PC-3 (cell line): ENCODE measurements at regions not wholly inside any gene's neighbourhood (a gene's known extent, or its start where the extent isn't known, plus 50 kb on each side); places are given as distances from the start of the nearest gene placed in this dataset.

ENCODE experiments used
- ATAC-seq: fragments of 200-7000 bp; cut with Tn5 transposase; 2 replicates; pipeline ENCODE4 v1.9.1; 2020; ENCODE audit warnings: mild to moderate bottlenecking, moderate library complexity
- BruUV-seq: library from RNA; stranded (reverse); fragments of 400-500 nt; replicated peaks from 2 replicates; lab custom pipeline; 2021; lab: Mats Ljungman, UMichigan
- CTCF ChIA-PET: fragments of 300-600 bp; sonication (Branson Sonifier 250); formaldehyde crosslinking; loops from one replicate; lab custom pipeline; 2022; ENCODE audit warnings: antibody characterized with exemption; lab: Charles Lee
- POLR2A ChIA-PET: fragments of 300-600 bp; sonication (Branson Sonifier 250); formaldehyde crosslinking; loops from one replicate; lab custom pipeline; 2022; ENCODE audit warnings: antibody characterized with exemption; ENCODE audit not compliant: unreplicated experiment; lab: Charles Lee
- DNase-seq: peaks from one replicate; pipeline ENCODE4 v3.0.0-alpha.2; 2015
- H2AFZ ChIP-seq: fragments of 300-600 bp; sonication (generic); 2 replicates; pipeline ENCODE4 v1.6.0; 2016; ENCODE audit warnings: antibody characterized with exemption, low read length
- H3F3A ChIP-seq: fragments of 300-600 bp; sonication (generic); one replicate; pipeline ENCODE4 v1.6.0; 2017; ENCODE audit warnings: antibody characterized with exemption, low read length, control low read depth, mild to moderate bottlenecking; ENCODE audit not compliant: unreplicated experiment
- H3K27ac ChIP-seq: fragments of 300-600 bp; sonication (generic); 2 replicates; pipeline ENCODE4 v1.5.1; 2016; ENCODE audit warnings: mild to moderate bottlenecking, low read length
- H3K27me3 ChIP-seq: fragments of 300-600 bp; sonication (generic); 2 replicates; pipeline ENCODE4 v1.6.1; 2016; ENCODE audit warnings: low read length, mixed read lengths
- H3K36me3 ChIP-seq: fragments of 300-600 bp; sonication (generic); 2 replicates; pipeline ENCODE4 v1.6.1; 2016; ENCODE audit warnings: low read depth, mixed run types, low read length, mixed read lengths
- H3K4me1 ChIP-seq: fragments of 300-600 bp; sonication (generic); 2 replicates; pipeline ENCODE4 v1.5.1; 2016; ENCODE audit warnings: low read length; ENCODE audit not compliant: insufficient read depth
- H3K4me2 ChIP-seq: fragments of 300-600 bp; sonication (generic); 2 replicates; pipeline ENCODE4 v1.6.0; 2016; ENCODE audit warnings: low read length
- H3K4me3 ChIP-seq: fragments of 300-600 bp; sonication (generic); 2 replicates; pipeline ENCODE4 v1.5.1; 2016; ENCODE audit warnings: mild to moderate bottlenecking, low read length, mixed read lengths
- H3K79me2 ChIP-seq: fragments of 300-600 bp; sonication (generic); 2 replicates; pipeline ENCODE4 v1.6.1; 2017; ENCODE audit warnings: low read length, mixed read lengths
- H3K9ac ChIP-seq: fragments of 300-600 bp; sonication (generic); 2 replicates; pipeline ENCODE4 v1.6.0; 2016; ENCODE audit warnings: mild to moderate bottlenecking, low read length
- H3K9me2 ChIP-seq: fragments of 300-600 bp; sonication (generic); replicated peaks from 2 replicates; pipeline ENCODE4 v1.6.1; 2016; ENCODE audit warnings: mixed run types, low read length, mixed read lengths
- H3K9me3 ChIP-seq: fragments of 300-600 bp; sonication (generic); 2 replicates; pipeline ENCODE4 v1.6.1; 2016; ENCODE audit warnings: low read length, mixed read lengths
- H4K20me1 ChIP-seq: fragments of 300-600 bp; sonication (generic); 2 replicates; pipeline ENCODE4 v1.6.1; 2016; ENCODE audit warnings: low read length, mixed read lengths
- EZH2 ChIP-seq: fragments of 300-600 bp; sonication (generic); IDR thresholded peaks from one replicate; pipeline ENCODE4 v1.6.1; 2017; ENCODE audit warnings: antibody characterized with exemption, mild to moderate bottlenecking, low read length; ENCODE audit not compliant: unreplicated experiment
- EZH2phosphoT487 ChIP-seq: fragments of 300-600 bp; sonication (generic); IDR thresholded peaks from 2 replicates; pipeline ENCODE4 v1.6.1; 2018; ENCODE audit warnings: mild to moderate bottlenecking, antibody characterized with exemption, low read length, borderline replicate concordance
- intact Hi-C: fragments of 100-400 bp; cut with micrococcal nuclease; formaldehyde crosslinking; loops from 2 replicates; pipeline ENCODE4 v1.9.0; 2023
- TF ChIP-seq, protein P1 (sequence below): fragments of 300-600 bp; sonication (generic); conservative IDR thresholded peaks from 2 replicates; pipeline ENCODE4 v1.5.1; 2017; ENCODE audit warnings: antibody characterized with exemption, low read depth, mild to moderate bottlenecking, low read length

DNA sequence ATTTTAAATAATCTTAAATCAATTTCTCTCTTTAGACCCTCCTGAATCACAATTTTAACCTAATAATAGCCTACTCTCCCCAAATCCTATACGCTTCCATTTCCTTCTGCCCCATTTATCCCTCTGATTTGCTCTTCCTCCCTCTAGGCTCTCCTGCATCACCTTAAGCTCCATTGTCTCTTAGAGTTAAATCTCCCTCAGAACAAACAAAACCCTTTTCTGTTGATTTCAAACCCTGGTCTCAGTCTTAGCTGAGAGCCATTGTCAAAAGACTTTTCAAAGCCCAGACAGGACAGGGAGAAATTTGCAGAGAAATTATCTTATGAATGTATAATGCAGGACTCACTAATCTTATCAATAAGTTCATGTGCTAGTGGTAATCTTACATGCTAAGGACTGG, 106.1 kb downstream of the C12orf75 start:
- Histone ChIP-seq H3K4me3 (no peak overlapping the region), H3K4me2 (no peak overlapping the region), H4K20me1 (no peaks in the 10 kb centered on the region), H3K9ac (no peak overlapping the region), H3K36me3 (no peaks in the 10 kb centered on the region), H3K27ac (no peak overlapping the region), H3F3A (no peaks in the 10 kb centered on the region), H3K27me3 (no peaks in the 10 kb centered on the region), H3K4me1 (peaks cover 16% of the 10 kb centered on the region), H3K9me2 (peaks cover 5% of the 10 kb centered on the region; the same call in 1 of the 2 replicates), H3K9me3 (no peaks in the 10 kb centered on the region), H2AFZ (no peak overlapping the region), H3K79me2 (no peaks in the 10 kb centered on the region)
- no peak for TF ChIP-seq EZH2phosphoT487
- TF ChIP-seq EZH2, result no peak
- TF ChIP-seq, protein P1, sequence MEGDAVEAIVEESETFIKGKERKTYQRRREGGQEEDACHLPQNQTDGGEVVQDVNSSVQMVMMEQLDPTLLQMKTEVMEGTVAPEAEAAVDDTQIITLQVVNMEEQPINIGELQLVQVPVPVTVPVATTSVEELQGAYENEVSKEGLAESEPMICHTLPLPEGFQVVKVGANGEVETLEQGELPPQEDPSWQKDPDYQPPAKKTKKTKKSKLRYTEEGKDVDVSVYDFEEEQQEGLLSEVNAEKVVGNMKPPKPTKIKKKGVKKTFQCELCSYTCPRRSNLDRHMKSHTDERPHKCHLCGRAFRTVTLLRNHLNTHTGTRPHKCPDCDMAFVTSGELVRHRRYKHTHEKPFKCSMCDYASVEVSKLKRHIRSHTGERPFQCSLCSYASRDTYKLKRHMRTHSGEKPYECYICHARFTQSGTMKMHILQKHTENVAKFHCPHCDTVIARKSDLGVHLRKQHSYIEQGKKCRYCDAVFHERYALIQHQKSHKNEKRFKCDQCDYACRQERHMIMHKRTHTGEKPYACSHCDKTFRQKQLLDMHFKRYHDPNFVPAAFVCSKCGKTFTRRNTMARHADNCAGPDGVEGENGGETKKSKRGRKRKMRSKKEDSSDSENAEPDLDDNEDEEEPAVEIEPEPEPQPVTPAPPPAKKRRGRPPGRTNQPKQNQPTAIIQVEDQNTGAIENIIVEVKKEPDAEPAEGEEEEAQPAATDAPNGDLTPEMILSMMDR, result no peak
- ChIA-PET CTCF (interaction anchor here (0.6 kb wide), 1 partner anchor 39 kb away, joined by 7 read pairs; no protein-coding TSS in a partner anchor), POLR2A (no interaction called here)
- no peak for ATAC-seq
- intact Hi-C loops, result no loop called here
- BruUV-seq, result no TSS peak
- DNase-seq, result no peak

DNA sequence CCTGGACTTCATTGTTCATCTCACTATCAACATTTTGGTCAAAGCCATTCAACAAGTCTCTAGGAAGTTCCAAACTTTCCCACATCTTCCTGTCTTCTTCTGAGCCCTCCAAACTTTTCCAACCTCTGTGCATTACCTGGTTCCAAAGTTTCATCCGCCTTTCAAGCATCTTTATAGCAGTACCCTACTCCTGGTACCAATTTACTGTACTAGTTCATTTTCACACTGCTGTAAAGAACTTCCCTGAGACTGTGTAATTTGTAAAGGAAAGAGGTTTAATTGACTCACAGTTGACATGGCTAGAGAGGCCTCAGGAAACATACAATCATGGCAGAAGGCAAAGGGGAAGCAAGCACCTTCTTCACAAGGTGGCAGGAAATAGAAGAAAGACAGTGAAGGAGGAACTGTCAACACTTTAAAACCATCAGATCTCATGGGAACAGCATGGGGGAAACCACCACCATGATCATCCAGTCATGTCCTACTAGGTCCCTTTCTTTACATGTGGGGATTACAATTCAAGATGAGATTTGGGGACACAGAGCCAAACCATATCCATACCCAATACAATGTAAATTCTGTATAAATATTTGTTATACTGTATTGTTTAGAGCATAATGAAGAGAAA, 109.7 kb downstream of the C12orf75 start:
- TF ChIP-seq EZH2 (no peak), EZH2phosphoT487 (no peak)
- TF ChIP-seq, protein P1, result no peak
- Histone ChIP-seq H3K79me2 (no peaks in the 10 kb centered on the region), H3K9me2 (no peaks in the 10 kb centered on the region), H3K9ac (no peak overlapping the region), H3K4me3 (no peak overlapping the region), H3K27me3 (no peaks in the 10 kb centered on the region), H4K20me1 (no peaks in the 10 kb centered on the region), H3K4me2 (no peak overlapping the region), H3K27ac (no peak overlapping the region), H2AFZ (no peak overlapping the region), H3K9me3 (no peaks in the 10 kb centered on the region), H3K36me3 (no peaks in the 10 kb centered on the region), H3K4me1 (peaks cover 9% of the 10 kb centered on the region), H3F3A (no peaks in the 10 kb centered on the region)
- ChIA-PET CTCF (no interaction called here), POLR2A (no interaction called here)
- no peak for DNase-seq
- no peak for ATAC-seq
- BruUV-seq, result no TSS peak
- intact Hi-C loops, result no loop called here

DNA sequence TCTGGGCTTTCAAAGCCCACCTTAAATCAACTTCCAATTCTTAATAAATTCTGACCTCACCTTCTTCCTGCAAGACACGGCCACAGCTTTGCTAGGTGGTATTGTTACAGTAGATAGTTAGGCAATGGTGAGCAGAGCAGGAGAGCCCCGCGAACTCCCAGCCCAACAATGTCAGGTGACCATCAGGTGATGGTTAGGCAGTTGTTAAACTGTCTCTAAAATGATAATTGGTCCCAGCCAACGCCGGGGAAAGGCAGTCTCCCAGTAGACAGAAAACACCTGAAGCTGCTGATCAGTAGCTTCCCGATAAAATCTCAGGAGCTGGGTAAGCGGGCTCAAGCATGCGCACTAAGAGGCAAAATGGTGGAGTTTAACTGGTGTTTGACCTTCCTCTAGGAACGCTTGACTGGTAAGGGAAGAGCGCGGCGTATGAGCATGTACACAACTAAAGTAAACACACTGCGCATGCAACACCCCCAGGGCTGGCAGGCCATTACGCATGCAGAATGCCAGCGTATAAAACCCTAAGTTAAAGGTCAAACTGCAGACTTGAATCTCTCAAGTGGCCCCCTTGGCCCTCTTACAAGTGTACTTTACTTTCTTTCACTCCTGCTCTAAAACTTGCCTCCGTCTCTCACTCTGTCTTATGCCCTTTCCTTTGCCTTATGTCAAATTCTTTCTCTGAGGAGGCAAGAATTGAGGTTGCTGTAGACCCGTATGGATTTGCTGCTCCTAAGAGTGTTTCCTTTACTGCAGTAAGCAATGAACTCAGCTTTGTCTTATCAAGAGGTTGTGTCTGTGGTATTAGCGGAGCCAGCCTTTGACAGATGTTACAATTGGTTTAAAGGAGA, 113.5 kb downstream of the C12orf75 start:
- Histone ChIP-seq H4K20me1 (no peaks in the 10 kb centered on the region), H3K4me1 (peaks cover 19% of the 10 kb centered on the region), H3K79me2 (no peaks in the 10 kb centered on the region), H3K36me3 (no peaks in the 10 kb centered on the region), H2AFZ (no peak overlapping the region), H3K9me3 (no peaks in the 10 kb centered on the region), H3K9me2 (no peaks in the 10 kb centered on the region), H3F3A (no peaks in the 10 kb centered on the region), H3K4me2 (no peak overlapping the region), H3K27me3 (no peaks in the 10 kb centered on the region), H3K9ac (no peak overlapping the region), H3K4me3 (no peak overlapping the region), H3K27ac (no peak overlapping the region)
- no peak for ATAC-seq
- no TSS peak for BruUV-seq
- POLR2A ChIA-PET, result no interaction called here
- TF ChIP-seq EZH2, result no peak
- TF ChIP-seq, protein P1, result no peak
- no peak for TF ChIP-seq EZH2phosphoT487
- CTCF ChIA-PET, result no interaction called here
- intact Hi-C loops, result no loop called here
- DNase-seq, result no peak
